ENCODE measurements at regions not wholly inside any gene's neighbourhood (a gene's known extent, or its start where the extent isn't known, plus 50 kb on each side); places are given as distances from the start of the nearest gene placed in this dataset.

- H2AK5ac ChIP-seq (ENCODE audit: low read length, severe bottlenecking): no peak overlapping the region
- no peaks in the 10 kb centered on the region for H3K36me3 ChIP-seq (ENCODE audit: control insufficient read depth in 1 of 2, insufficient read depth in 2 of 2, low read depth in 1 of 2, low read length in 2 of 2)
- no peak overlapping the region for H2BK12ac ChIP-seq (ENCODE audit: low read length in 2 of 2)
- H2BK120ac ChIP-seq (ENCODE audit: low read depth, low read length): no peak overlapping the region
- H3K27me3 ChIP-seq (ENCODE audit: control insufficient read depth in 1 of 2, insufficient read depth in 1 of 2, low read length in 2 of 2): no peaks in the 10 kb centered on the region
- no peak overlapping the region for H3K23ac ChIP-seq (ENCODE audit: low read length in 2 of 2)
- H4K8ac ChIP-seq (ENCODE audit: low read length): no peak overlapping the region
- H3K4me3 ChIP-seq (ENCODE audit: insufficient read depth in 1 of 2, low read depth in 1 of 2, low read length in 2 of 2): no peak overlapping the region
- H2AFZ ChIP-seq (ENCODE audit: low read depth, low read length): no peak overlapping the region
- no peaks in the 10 kb centered on the region for H3K79me1 ChIP-seq (replicated peaks; ENCODE audit: low read length, poor library complexity, severe bottlenecking)
- no peaks in the 10 kb centered on the region for H3K4me1 ChIP-seq (ENCODE audit: control insufficient read depth, insufficient read depth, low read depth, low read length)
- no peak overlapping the region for H3K14ac ChIP-seq (ENCODE audit: low read length in 2 of 2)
- H3K4me2 ChIP-seq (ENCODE audit: low read length, poor library complexity, severe bottlenecking): no peak overlapping the region
- no peak overlapping the region for H4K91ac ChIP-seq (ENCODE audit: low read length)
- no peak overlapping the region for H3K18ac ChIP-seq (ENCODE audit: low read depth in 1 of 2, low read length in 2 of 2)
- no peak overlapping the region for H2BK15ac ChIP-seq (ENCODE audit: low read depth, poor library complexity, severe bottlenecking)
- DNase-seq: no peak
- no peak overlapping the region for H3K4ac ChIP-seq (ENCODE audit: low read depth in 1 of 2, low read length in 2 of 2)
- no peaks in the 10 kb centered on the region for H3K9me3 ChIP-seq (ENCODE audit: control insufficient read depth, low read length)
- H2BK5ac ChIP-seq (ENCODE audit: low read depth, low read length, poor library complexity, severe bottlenecking): no peak overlapping the region
- no peak overlapping the region for H3K9ac ChIP-seq (ENCODE audit: low read length)
- WGBS: 88% methylated on average over 8 of the region's 8 CpGs
- H3K27ac ChIP-seq (ENCODE audit: low read length, poor library complexity, severe bottlenecking): no peak overlapping the region
Measured at GRCh38 chr16:76768948-76769347, 422.0 kb upstream of the MON1B start.

GRCh38 chr16:76771216-76771615 is 419.8 kb upstream of the MON1B start:
- no peaks in the 10 kb centered on the region for H3K9me3 ChIP-seq (ENCODE audit: control insufficient read depth, low read length)
- no peak overlapping the region for H2BK15ac ChIP-seq (ENCODE audit: low read depth, poor library complexity, severe bottlenecking)
- WGBS: 98% methylated on average over 1 of the region's 1 CpG
- H3K4me3 ChIP-seq (ENCODE audit: insufficient read depth in 1 of 2, low read depth in 1 of 2, low read length in 2 of 2): no peak overlapping the region
- H3K4me2 ChIP-seq (ENCODE audit: low read length, poor library complexity, severe bottlenecking): no peak overlapping the region
- no peak overlapping the region for H4K91ac ChIP-seq (ENCODE audit: low read length)
- H3K9ac ChIP-seq (ENCODE audit: low read length): no peak overlapping the region
- H2BK12ac ChIP-seq (ENCODE audit: low read length in 2 of 2): no peak overlapping the region
- H4K8ac ChIP-seq (ENCODE audit: low read length): no peak overlapping the region
- no peak overlapping the region for H3K18ac ChIP-seq (ENCODE audit: low read depth in 1 of 2, low read length in 2 of 2)
- H3K4ac ChIP-seq (ENCODE audit: low read depth in 1 of 2, low read length in 2 of 2): no peak overlapping the region
- no peaks in the 10 kb centered on the region for H3K4me1 ChIP-seq (ENCODE audit: control insufficient read depth, insufficient read depth, low read depth, low read length)
- no peak overlapping the region for H2BK120ac ChIP-seq (ENCODE audit: low read depth, low read length)
- H3K79me1 ChIP-seq (replicated peaks; ENCODE audit: low read length, poor library complexity, severe bottlenecking): no peaks in the 10 kb centered on the region
- H3K36me3 ChIP-seq (ENCODE audit: control insufficient read depth in 1 of 2, insufficient read depth in 2 of 2, low read depth in 1 of 2, low read length in 2 of 2): no peaks in the 10 kb centered on the region
- H2BK5ac ChIP-seq (ENCODE audit: low read depth, low read length, poor library complexity, severe bottlenecking): no peak overlapping the region
- no peak overlapping the region for H2AFZ ChIP-seq (ENCODE audit: low read depth, low read length)
- no peaks in the 10 kb centered on the region for H3K27me3 ChIP-seq (ENCODE audit: control insufficient read depth in 1 of 2, insufficient read depth in 1 of 2, low read length in 2 of 2)
- H2AK5ac ChIP-seq (ENCODE audit: low read length, severe bottlenecking): no peak overlapping the region
- no peak for DNase-seq
- H3K23ac ChIP-seq (ENCODE audit: low read length in 2 of 2): no peak overlapping the region
- no peak overlapping the region for H3K27ac ChIP-seq (ENCODE audit: low read length, poor library complexity, severe bottlenecking)
- H3K14ac ChIP-seq (ENCODE audit: low read length in 2 of 2): no peak overlapping the region

- Histone ChIP-seq H3K9me3 (ENCODE audit: control insufficient read depth, low read length) (no peaks in the 10 kb centered on the region), H3K4ac (ENCODE audit: low read depth in 1 of 2, low read length in 2 of 2) (no peak overlapping the region), H2BK12ac (ENCODE audit: low read length in 2 of 2) (no peak overlapping the region), H3K4me1 (ENCODE audit: control insufficient read depth, insufficient read depth, low read depth, low read length) (no peaks in the 10 kb centered on the region), H3K4me3 (ENCODE audit: insufficient read depth in 1 of 2, low read depth in 1 of 2, low read length in 2 of 2) (no peak overlapping the region), H3K27me3 (ENCODE audit: control insufficient read depth in 1 of 2, insufficient read depth in 1 of 2, low read length in 2 of 2) (no peaks in the 10 kb centered on the region), H3K14ac (ENCODE audit: low read length in 2 of 2) (no peak overlapping the region), H3K79me1 (replicated peaks; ENCODE audit: low read length, poor library complexity, severe bottlenecking) (no peaks in the 10 kb centered on the region), H2AFZ (ENCODE audit: low read depth, low read length) (no peak overlapping the region), H2BK5ac (ENCODE audit: low read depth, low read length, poor library complexity, severe bottlenecking) (no peak overlapping the region), H2AK5ac (ENCODE audit: low read length, severe bottlenecking) (no peak overlapping the region), H3K9ac (ENCODE audit: low read length) (no peak overlapping the region), H4K91ac (ENCODE audit: low read length) (no peak overlapping the region), H4K8ac (ENCODE audit: low read length) (no peak overlapping the region), H3K36me3 (ENCODE audit: control insufficient read depth in 1 of 2, insufficient read depth in 2 of 2, low read depth in 1 of 2, low read length in 2 of 2) (no peaks in the 10 kb centered on the region), H3K23ac (ENCODE audit: low read length in 2 of 2) (no peak overlapping the region), H3K18ac (ENCODE audit: low read depth in 1 of 2, low read length in 2 of 2) (no peak overlapping the region), H2BK120ac (ENCODE audit: low read depth, low read length) (no peak overlapping the region), H2BK15ac (ENCODE audit: low read depth, poor library complexity, severe bottlenecking) (no peak overlapping the region), H3K4me2 (ENCODE audit: low read length, poor library complexity, severe bottlenecking) (no peak overlapping the region), H3K27ac (ENCODE audit: low read length, poor library complexity, severe bottlenecking) (no peak overlapping the region)
- no peak for DNase-seq
- 80% methylated on average over 1 of the region's 7 CpGs for WGBS
Measured at GRCh38 chr16:76777721-76778465, 413.1 kb upstream of the MON1B start.

- no peak overlapping the region for H2AK5ac ChIP-seq (ENCODE audit: low read length, severe bottlenecking)
- no peaks in the 10 kb centered on the region for H3K36me3 ChIP-seq (ENCODE audit: control insufficient read depth in 1 of 2, insufficient read depth in 2 of 2, low read depth in 1 of 2, low read length in 2 of 2)
- H3K14ac ChIP-seq (ENCODE audit: low read length in 2 of 2): no peak overlapping the region
- no peaks in the 10 kb centered on the region for H3K4me1 ChIP-seq (ENCODE audit: control insufficient read depth, insufficient read depth, low read depth, low read length)
- H3K4ac ChIP-seq (ENCODE audit: low read depth in 1 of 2, low read length in 2 of 2): no peak overlapping the region
- H3K18ac ChIP-seq (ENCODE audit: low read depth in 1 of 2, low read length in 2 of 2): no peak overlapping the region
- H3K23ac ChIP-seq (ENCODE audit: low read length in 2 of 2): no peak overlapping the region
- no peak overlapping the region for H2BK120ac ChIP-seq (ENCODE audit: low read depth, low read length)
- H3K79me1 ChIP-seq (replicated peaks; ENCODE audit: low read length, poor library complexity, severe bottlenecking): no peaks in the 10 kb centered on the region
- DNase-seq: no peak
- no peak overlapping the region for H2BK5ac ChIP-seq (ENCODE audit: low read depth, low read length, poor library complexity, severe bottlenecking)
- no peak overlapping the region for H2BK12ac ChIP-seq (ENCODE audit: low read length in 2 of 2)
- no peak overlapping the region for H3K9ac ChIP-seq (ENCODE audit: low read length)
- no peaks in the 10 kb centered on the region for H3K27me3 ChIP-seq (ENCODE audit: control insufficient read depth in 1 of 2, insufficient read depth in 1 of 2, low read length in 2 of 2)
- no peak overlapping the region for H3K4me2 ChIP-seq (ENCODE audit: low read length, poor library complexity, severe bottlenecking)
- no peaks in the 10 kb centered on the region for H3K9me3 ChIP-seq (ENCODE audit: control insufficient read depth, low read length)
- no peak overlapping the region for H4K8ac ChIP-seq (ENCODE audit: low read length)
- no peak overlapping the region for H2BK15ac ChIP-seq (ENCODE audit: low read depth, poor library complexity, severe bottlenecking)
- no peak overlapping the region for H4K91ac ChIP-seq (ENCODE audit: low read length)
- no peak overlapping the region for H3K4me3 ChIP-seq (ENCODE audit: insufficient read depth in 1 of 2, low read depth in 1 of 2, low read length in 2 of 2)
- H2AFZ ChIP-seq (ENCODE audit: low read depth, low read length): no peak overlapping the region
- no peak overlapping the region for H3K27ac ChIP-seq (ENCODE audit: low read length, poor library complexity, severe bottlenecking)
Measured at GRCh38 chr16:76780556-76780955, 410.4 kb upstream of the MON1B start.

All from mesenchymal stem cell (in vitro differentiated cells and primary cell).